GM12878 (cell line): ENCODE measurements at regions not wholly inside any gene's neighbourhood (a gene's known extent, or its start where the extent isn't known, plus 50 kb on each side); places are given as distances from the start of the nearest gene placed in this dataset.

Source experiments
- CTCF ChIP-seq, 3 experiments: IDR thresholded peaks in 2 of 3; conservative IDR thresholded peaks in 1 of 3; 2 replicates each; pipeline ENCODE4 v1.5.1; 2011; ENCODE audit warnings: low read depth in 3 of 3, low read length in 3 of 3, mild to moderate bottlenecking in 3 of 3, control low read depth in 2 of 3, moderate library complexity in 2 of 3, inconsistent platforms in 1 of 3, mixed read lengths in 1 of 3; ENCODE audit not compliant: control insufficient read depth in 2 of 3, insufficient read depth in 1 of 3; ENCODE audit errors: extremely low read depth in 1 of 3
- EP300 ChIP-seq, 2 experiments: fragments of 150-350 bp in 1 of 2; IDR thresholded peaks; 2 replicates each; pipeline ENCODE4 v1.6.1; 2011 to 2012; ENCODE audit warnings: low read depth in 2 of 2, low read length in 2 of 2, borderline replicate concordance in 1 of 2, improper control_type of control experiment in 1 of 2, inconsistent platforms in 1 of 2; ENCODE audit not compliant: control insufficient read depth in 1 of 2
- POLR2A ChIP-seq: IDR thresholded peaks from 2 replicates; pipeline ENCODE4 v1.6.1; 2011; ENCODE audit warnings: low read depth, mild to moderate bottlenecking, low read length
- STAT3 ChIP-seq: IDR thresholded peaks from 2 replicates; pipeline ENCODE4 v1.6.1; 2011; ENCODE audit warnings: low read depth, low read length, improper control_type of control experiment
- TARDBP ChIP-seq: IDR thresholded peaks from 2 replicates; pipeline ENCODE4 v1.6.1; 2016; ENCODE audit warnings: borderline replicate concordance
- ZNF274 ChIP-seq: IDR thresholded peaks from one replicate; pipeline ENCODE4 v1.8.0; 2011; ENCODE audit not compliant: insufficient read length, insufficient read depth

GRCh38 chr2:30003128-30003527 is 81.7 kb upstream of the ALK start:
- TF ChIP-seq TARDBP (no peak), STAT3 (no peak), ZNF274 (no peak), POLR2A (no peak), EP300 (IDR thresholded peaks at IDR 0.05; ENCODE audit: borderline replicate concordance in 1 of 2, control insufficient read depth in 1 of 2, low read depth in 2 of 2, low read length in 2 of 2) (no peak), CTCF (IDR thresholded peaks at IDR 0.05 in 2 of 3, conservative IDR thresholded peaks at IDR 0.05 in 1 of 3; ENCODE audit: control insufficient read depth in 2 of 3, extremely low read depth in 1 of 3, insufficient read depth in 1 of 3, low read depth in 3 of 3, low read length in 3 of 3) (no peak)
